ENCODE measurements at regions not wholly inside any gene's neighbourhood (a gene's known extent, or its start where the extent isn't known, plus 50 kb on each side); places are given as distances from the start of the nearest gene placed in this dataset.
"Not testable (repeated sequence)": the region's sequence is repeated elsewhere in the genome, so short reads cannot be mapped to it uniquely, and the experiment has no call there.

DNA sequence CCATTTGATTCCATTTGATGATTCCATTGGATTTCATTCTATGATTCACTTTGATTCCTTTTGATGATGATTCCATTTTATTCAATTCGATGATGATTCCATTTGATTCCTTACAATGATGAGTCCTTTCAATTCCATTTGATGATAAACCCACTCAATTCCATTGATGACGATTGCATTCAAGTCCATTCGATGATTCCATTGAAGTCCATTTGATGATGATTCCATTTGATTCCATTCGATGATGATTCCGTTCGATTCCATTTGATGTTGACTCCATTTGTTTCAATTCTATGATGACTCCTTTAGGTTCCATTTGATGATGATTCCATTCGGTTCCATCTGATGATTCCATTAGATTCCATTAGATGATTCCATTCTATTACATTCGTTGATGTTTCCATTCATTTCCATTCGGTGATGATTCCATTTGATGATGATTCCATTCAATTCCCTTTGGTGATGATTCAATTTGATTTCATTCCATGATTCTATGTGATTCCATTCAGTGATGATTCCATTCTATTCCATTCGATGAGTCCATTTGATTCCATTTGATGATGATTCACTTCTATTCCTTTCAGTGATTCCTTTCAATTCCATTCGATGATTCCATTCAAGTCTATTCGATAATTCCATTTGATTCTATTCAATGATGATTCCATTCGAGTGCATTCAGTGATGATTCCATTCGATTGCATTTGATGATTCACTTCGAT lies 1106.0 kb downstream of the RPIA start:
- DNase-seq: no peak

DNA sequence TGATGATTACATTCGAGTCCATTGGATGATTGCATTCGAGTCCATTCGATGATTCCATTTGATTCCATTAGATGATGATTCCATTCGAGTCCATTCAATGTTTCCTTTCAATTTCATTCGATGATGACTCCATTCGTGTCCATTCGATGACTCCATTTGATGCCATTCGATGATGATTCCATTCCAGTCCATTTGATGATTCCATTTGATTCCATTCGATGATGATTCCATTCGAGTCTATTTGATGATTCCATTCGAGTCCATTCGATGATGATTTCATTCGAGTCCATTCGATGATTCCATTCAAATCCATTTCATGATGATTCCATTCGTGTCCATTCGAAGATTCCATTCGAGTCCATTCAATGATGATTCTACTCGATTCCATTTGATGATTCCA lies 1109.7 kb downstream of the RPIA start:
- not testable (repeated sequence) for DNase-seq

DNA sequence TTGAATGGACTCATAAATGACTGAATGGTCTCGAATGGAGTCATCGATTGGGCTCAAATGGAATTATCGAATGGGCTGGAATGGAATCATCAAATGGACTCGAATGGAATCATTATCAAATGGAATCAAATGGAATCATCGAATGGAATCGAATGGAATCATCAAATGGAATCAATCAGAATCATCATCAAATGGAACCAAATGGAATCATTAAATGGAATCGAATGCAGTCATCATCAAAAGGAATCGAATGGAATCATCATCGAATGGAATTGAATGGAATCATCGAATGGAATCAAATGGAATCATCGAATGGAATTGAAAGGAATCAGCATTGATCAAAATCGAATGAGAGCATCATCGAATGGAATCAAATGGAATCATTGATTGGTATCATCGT lies 1114.9 kb downstream of the RPIA start:
- not testable (repeated sequence) for DNase-seq

DNA sequence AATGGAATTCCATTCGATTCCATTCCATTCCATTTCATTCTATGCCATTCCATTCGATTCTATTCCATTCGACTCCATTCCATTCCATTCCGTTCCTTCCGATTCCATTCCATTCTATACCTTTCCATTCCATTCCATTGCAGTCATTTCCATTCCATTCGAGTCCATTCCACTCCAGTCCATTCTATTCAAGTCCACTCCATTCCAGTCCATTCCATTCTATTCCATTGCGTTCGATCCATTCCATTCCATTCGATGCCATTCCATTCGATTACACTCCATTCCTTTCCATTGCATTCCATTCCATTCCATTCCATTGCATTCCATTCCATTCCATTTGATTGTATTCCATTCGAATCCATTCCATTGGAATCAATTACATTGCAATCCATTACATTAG lies 1119.8 kb downstream of the RPIA start:
- DNase-seq: no peak

DNA sequence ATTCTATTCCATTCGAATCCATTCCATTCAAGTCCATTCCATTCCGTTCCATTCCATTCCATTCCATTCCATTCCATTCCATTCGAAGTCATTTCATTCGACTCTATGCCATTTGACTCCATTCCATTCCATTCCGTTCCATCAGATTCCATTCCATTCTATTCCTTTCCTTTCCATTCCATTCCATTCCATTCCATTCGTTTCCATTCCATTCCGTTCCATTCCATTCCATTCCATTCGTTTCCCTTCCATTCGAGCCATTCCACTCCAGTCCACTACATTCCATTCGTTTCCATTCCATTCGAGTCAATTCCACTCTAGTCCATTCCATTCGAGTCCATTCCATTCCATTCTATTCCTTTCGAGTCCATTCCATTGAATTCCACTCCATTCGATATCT lies 1120.4 kb downstream of the RPIA start:
- not testable (repeated sequence) for DNase-seq

DNA sequence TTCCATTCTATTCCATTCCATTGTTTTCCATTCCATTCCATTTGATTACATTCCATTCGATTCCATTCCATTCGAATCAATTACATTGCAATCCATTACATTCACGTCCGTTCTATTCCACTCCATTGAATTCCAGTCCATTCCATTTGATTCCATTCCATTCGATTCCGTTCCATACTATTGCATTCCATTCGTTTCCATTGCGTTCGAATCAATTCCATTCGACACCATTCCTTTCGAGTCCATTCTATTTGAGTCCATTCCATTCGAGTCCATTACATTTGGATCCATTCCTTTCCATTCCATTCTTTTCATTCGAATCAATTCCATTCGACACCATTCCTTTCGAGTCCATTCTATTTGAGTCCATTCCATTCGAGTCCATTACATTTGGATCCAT lies 1122.9 kb downstream of the RPIA start:
- not testable (repeated sequence) for DNase-seq

DNA sequence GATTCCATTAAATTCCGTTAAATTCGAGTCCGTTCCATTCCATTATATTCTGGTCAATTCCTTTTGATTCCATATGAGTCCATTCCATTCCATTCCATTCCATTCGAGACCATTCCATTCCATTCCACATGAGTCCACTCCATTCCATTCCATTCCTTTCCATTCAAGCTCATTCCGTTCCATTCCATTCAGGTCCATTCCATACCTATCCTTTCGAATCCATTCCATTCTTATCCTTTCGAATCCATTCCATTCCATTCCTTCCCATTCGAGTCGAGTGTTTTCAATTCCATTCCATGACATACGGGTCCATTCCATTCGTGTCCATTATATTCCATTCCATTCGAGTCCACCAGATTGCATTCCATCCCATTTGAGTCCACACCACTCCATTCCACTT lies 1127.4 kb downstream of the RPIA start:
- DNase-seq: no peak

DNA sequence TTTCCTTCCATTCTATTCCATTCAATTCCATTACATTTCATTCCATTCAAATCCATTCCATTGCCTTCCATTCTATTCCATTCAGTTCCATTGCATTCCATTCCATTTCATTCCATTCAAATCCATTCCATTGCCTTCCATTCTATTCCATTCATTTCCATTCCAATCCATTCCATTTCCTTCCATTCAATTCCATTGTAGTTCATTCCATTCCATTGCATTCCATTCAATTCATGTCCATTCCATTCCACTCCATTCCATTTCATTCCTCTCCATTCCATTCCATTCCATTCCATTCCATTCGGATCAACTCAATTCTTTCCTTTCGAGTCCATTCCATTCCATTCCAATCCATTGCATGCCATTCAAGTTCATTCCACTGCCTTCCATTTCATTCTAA lies 1128.3 kb downstream of the RPIA start:
- DNase-seq: no peak

DNA sequence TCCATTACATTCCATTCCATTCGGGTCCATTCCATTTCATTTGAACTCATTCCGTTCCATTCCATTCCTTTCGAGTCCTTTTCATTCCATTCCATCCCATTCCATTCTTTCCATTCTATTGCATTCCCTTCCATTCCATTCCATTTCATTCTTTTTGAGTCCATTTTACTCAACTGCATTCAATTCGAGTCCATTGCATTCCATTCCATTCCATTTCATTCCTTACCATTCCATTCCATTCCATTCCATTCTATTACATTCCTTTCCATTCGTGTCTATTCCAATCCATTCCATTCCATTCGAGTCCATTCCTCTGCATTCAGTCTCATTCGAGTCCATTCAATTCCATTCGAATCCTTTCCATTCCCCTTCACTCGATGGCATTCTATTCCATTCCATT lies 1128.8 kb downstream of the RPIA start:
- no peak for DNase-seq

DNA sequence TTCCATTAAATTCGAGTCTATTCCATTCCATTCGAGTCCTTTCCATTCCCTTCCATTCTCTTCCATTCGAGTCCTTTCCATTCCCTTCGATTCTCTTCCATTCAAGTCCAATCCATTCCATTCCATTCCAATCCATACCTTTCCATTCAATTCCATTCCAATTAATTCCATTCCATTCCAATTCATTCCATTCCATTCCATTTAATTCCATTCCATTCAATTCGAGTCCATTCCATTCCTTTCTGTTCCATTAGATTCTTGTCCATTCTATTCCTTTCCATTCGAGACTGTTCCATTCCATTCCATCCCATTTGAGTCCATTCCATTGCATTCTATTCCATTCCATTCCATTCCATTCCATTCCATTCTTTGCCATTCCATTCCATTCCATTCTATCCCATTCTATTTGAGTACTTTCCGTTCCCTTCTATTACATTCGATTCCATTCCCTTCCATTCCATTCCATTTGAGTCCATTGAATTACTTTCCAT lies 1130.0 kb downstream of the RPIA start:
- no peak for DNase-seq

DNA sequence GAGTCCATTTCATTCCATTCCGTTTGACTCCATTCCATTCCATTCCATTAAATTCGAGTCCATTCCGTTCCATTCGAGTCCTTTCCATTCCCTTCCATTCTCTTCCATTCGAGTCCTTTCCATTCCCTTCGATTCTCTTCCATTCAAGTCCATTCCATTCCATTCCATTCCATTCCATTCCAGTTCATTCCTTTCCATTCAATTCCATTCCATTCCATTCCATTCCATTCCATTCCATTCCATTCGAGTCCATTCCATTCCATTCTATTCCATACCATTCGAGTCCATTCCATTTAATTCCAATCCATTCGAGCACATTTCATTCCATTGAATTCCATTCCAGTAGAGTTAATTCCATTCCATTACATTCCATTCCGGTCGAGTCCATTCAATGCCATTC lies 1130.9 kb downstream of the RPIA start:
- DNase-seq: not testable (repeated sequence)

DNA sequence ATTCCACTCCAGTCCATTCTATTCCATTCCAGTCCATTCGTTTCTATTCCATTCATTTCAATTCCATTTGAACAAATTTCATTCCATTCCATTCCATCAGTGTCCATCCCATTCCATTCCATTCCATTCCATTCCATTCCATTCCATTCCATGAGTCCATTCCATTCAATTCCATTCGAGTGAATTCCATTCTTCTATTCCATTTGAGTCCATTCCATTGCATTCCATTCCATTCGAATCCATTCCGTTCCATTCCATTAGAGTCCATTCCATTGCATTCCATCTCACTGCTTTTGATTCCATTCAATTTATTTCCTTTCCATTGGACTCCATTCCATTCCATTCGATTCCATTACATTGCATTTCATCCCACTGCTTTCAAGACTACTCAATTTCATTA lies 1132.1 kb downstream of the RPIA start:
- no peak for DNase-seq

DNA sequence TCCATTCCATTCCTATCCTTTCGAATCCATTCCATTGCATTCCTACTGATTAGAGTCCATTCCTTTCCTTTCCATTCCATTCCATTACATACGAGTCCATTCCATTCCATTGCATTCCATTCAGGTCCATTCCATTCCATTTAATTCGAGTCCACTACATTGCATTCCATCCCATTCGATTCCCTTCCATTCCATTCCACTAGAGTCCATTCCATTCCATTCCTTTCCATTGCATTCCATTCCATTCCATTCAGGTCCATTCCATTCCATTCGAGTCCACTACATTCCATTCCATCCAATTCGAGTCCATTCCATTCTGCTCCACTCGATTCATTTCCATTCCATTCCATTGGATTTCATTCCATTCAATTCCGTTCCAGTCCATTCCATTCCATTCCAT lies 1133.6 kb downstream of the RPIA start:
- DNase-seq: no peak

DNA sequence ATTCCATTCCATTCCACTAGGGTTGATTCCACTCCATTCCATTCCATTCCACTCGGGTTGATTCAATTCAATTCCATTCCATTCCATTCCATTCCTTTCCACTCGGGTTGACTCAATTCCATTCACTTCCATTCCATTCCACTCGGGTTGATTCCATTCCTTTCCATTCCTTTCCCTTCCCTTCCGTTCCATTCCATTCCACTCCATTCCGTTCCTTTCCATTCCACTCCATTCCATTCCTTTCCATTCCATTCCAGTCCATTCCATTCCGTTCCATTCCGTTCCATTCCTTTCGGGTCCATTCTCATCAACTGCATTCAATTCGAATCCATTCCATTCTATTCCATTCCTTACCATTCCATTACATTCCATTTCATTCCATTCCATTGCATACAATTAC lies 1135.3 kb downstream of the RPIA start:
- not testable (repeated sequence) for DNase-seq

DNA sequence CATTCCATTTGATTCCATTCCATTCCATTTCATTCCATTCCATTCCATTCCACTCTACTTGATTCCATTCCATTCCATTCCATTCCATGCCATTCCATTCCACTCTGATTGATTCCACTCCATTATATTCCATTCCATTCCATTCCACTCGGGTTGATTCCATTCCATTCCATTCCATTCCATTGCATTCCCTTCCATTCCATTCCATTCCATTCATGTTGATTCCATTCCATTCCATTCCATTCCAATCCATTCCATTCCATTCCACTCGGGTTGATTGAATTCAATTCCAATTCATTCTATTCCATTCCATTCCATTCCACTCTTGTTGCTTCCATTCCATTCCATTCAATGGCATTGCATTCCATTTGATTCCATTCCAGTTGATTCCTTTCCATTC lies 1136.4 kb downstream of the RPIA start:
- not testable (repeated sequence) for DNase-seq

DNA sequence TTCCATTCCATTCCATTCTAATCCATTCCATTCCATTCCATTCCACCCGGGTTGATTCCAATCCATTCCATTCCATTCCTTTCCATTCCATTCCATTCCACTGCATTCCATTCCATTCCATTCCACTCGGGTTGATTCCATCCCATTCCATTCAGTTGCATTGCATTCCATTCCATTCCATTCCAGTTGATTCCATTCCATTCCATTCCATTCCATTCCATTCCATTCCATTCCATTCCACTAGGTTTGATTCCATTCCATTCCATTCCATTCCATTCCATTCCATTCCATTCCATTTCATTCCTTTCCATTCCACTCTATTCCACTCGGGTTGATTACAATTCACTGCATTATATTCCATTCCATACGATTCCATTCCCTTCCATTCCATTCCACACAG lies 1136.9 kb downstream of the RPIA start:
- not testable (repeated sequence) for DNase-seq

DNA sequence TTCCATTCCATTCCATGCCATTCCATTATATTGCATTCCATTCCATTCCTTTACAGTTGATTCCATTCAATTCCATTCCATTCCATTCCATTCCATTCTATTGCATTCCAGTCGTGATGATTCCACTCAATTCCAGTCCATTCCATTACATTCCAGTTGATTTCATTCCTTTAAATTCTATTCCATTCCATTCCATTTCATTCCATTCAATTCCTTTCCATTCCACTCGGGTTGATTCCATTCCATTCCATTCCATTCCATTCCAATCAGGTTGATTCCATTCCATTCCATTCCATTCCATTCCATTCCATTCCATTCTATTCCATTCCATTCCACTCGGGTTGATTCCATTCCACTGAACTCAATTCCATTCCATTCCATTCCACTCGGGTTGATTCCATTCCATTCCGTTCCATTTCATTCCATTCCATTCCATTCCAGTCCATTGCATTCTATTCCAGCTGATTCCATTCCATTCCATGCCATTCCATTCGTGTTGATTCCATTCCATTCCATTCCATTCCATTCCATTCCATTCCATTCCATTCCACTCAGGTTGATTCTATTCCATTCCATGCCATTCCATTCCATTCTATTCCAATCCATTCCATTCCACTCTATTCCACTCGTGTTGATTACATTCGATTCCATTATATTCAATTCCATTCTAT lies 1137.6 kb downstream of the RPIA start:
- not testable (repeated sequence) for DNase-seq

DNA sequence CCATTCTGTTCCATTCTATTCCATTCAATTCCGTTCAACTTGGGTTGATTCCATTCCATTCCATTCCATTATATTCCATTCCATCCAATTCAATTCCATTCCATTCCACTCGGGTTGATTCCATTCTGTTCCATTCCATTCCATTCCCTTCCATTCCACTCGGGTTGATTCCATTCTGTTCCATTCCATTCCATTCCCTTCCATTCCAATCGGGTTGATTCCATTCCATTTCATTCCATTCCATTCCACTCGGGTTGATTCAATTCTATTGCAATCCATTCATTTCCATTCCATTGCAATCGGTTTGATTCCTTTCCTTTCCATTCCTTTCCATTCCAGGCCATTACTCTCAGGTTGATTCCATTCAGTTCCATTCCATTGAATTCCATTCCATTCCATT lies 1138.4 kb downstream of the RPIA start:
- DNase-seq: no peak

DNA sequence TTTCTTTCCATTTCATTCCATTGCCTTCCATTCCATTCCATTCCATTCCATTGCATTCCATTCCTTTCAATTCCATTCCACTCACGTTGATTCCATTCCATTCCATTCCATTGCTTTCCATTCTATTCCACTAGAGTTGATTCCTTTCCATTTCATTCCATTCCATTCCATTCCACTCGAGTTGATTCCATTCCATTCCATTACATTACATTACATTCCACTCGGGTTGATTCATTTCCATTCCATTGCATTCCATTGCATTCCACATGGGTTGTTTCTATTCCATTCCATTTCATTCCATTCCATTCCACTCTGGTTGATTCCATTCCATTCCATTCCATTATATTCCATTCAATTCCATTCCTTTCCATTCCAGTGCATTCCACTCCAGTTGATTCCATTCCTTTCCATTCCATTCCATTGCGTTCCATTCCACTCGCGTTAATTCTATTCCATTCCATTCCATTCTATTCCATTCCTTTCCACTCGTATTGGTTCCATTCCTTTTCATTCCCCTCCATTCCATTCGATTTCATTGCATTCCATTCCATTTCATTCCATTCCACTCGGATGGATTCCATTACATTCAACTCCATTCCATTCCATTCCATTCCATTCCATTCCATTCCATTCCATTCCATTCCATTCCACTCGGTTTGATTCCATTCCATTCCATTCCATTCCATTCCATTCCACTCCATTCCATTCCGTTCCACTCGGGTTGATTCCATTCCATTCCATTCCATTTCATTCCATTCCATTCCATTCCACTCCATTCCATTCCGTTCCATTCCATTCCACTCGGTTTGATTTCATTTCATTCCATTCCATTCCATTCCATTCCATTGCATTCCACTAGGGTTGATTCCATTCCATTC lies 1139.1 kb downstream of the RPIA start:
- not testable (repeated sequence) for DNase-seq

DNA sequence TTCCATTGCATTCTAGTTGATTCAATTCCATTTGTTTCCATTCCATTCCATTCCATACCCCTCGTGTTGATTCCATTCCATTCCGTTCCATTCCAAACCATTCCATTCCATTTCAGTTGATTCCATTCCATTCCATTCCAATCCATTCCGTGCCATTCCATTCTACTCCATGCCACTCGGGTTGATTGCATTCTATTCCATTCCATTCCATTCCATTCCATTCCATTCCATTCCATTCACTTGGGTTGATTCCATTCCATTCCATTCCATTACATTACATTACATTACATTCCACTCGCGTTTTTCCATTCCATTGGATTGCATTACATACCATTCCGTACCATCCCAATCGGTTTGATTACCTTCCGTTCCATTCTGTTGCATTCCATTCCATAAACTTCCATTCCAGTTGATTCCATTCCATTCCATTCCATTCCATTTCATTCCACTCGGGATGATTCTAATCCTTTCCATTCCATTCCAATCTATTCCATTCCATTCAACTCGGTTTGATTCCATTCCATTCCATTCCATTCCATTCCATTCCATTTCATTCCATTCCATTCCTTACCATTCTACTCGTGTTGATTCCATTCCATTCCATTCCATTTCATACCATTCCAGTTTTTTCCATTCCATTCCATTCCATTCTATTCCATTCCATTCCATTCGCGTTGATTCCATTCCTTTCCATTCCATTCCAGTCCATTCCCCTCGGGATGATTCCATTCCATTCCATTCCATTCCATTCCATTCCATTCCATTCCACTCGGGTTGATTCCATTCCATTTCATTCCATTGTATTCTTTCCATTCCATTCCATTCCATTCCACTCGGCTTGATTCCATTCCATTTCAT lies 1140.4 kb downstream of the RPIA start:
- no peak for DNase-seq

DNA sequence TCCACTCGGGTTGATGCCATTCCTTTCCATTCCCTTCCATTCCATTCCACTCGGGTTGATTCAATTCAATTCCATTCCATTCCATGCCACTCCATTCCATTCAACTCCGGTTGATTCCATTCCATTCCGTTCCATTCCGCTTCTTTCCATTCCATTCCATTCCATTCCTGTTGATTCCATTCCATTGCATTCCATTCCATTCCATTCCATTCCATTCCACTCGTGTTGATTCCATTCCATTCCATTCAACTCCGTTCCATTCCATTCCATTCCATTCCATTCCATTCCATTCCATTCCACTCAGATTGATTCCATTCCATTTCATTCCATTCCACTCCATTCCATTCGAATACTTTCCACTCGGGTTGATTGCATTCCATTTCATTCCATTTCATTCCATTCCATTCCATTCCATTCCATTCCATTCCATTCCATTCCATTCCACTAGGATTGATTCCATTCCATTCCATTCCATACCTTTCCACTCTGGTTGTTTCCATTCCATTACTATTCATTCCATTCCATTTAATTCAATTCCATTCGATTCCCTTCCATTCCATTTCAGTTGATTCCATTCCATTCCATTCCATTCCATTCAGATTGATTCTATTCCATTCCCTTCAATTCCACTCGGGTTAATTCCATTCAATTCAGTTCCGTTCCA lies 1141.8 kb downstream of the RPIA start:
- DNase-seq: no peak

DNA sequence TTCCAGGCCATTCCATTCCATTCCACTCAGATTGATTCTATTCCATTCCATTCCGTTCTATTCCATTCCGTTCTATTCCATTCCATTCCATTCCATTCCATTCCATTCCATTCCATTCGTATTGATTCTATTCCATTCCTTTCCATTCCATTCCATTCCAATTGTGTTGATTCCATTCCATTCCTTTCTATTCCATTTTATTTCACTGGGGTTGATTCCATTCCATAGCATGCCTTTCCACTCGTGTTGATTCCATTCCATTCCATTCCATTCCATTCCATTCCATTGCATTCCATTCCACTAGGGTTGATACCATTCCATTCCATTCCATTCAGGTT lies 1142.3 kb downstream of the RPIA start:
- DNase-seq: no peak
